ENCODE measurements at regions not wholly inside any gene's neighbourhood (a gene's known extent, or its start where the extent isn't known, plus 50 kb on each side); places are given as distances from the start of the nearest gene placed in this dataset.
"Not testable (repeated sequence)": the region's sequence is repeated elsewhere in the genome, so short reads cannot be mapped to it uniquely, and the experiment has no call there.

- DNase-seq, result no peak
These were observed 638.5 kb upstream of the FLRT2 start for GRCh38 chr14:84891404-84891803.

GRCh38 chr14:84894254-84894653 lies 635.7 kb upstream of the FLRT2 start:
- peak; percentile 2 for DNase-seq

- DNase-seq, result no peak
These were observed 607.6 kb upstream of the FLRT2 start for GRCh38 chr14:84922370-84922769.

- DNase-seq, result no peak
These were observed 603.3 kb upstream of the FLRT2 start for GRCh38 chr14:84926656-84927055.

GRCh38 chr14:84927096-84927827 lies 602.7 kb upstream of the FLRT2 start:
- DNase-seq, result no peak

GRCh38 chr14:84929086-84929485 lies 600.9 kb upstream of the FLRT2 start:
- DNase-seq, result no peak

GRCh38 chr14:84929834-84930233 lies 600.1 kb upstream of the FLRT2 start:
- no peak for DNase-seq

GRCh38 chr14:84937016-84937415 lies 592.9 kb upstream of the FLRT2 start:
- DNase-seq, result no peak

- no peak for DNase-seq
These were observed 592.5 kb upstream of the FLRT2 start for GRCh38 chr14:84937449-84937848.

GRCh38 chr14:84944901-84945300 lies 585.0 kb upstream of the FLRT2 start:
- DNase-seq, result not testable (repeated sequence)

- no peak for DNase-seq
These were observed 570.0 kb upstream of the FLRT2 start for GRCh38 chr14:84959851-84960520.

- no peak for DNase-seq
These were observed 568.3 kb upstream of the FLRT2 start for GRCh38 chr14:84961637-84962036.

GRCh38 chr14:84963518-84963917 lies 566.4 kb upstream of the FLRT2 start:
- DNase-seq, result no peak

- DNase-seq, result no peak
These were observed 564.7 kb upstream of the FLRT2 start for GRCh38 chr14:84965279-84965678.

GRCh38 chr14:84969501-84969900 lies 560.4 kb upstream of the FLRT2 start:
- no peak for DNase-seq

- DNase-seq, result no peak
These were observed 554.6 kb upstream of the FLRT2 start for GRCh38 chr14:84975241-84975902.

- no peak for DNase-seq
These were observed 553.1 kb upstream of the FLRT2 start for GRCh38 chr14:84976805-84977204.

- no peak for DNase-seq
These were observed 542.9 kb upstream of the FLRT2 start for GRCh38 chr14:84987042-84987441.

- DNase-seq, result no peak
These were observed 541.6 kb upstream of the FLRT2 start for GRCh38 chr14:84988357-84988756.

- no peak for DNase-seq
These were observed 538.9 kb upstream of the FLRT2 start for GRCh38 chr14:84991021-84991420.

- no peak for DNase-seq
These were observed 531.7 kb upstream of the FLRT2 start for GRCh38 chr14:84998216-84998615.

- no peak for DNase-seq
These were observed 527.1 kb upstream of the FLRT2 start for GRCh38 chr14:85002846-85003245.

GRCh38 chr14:85003805-85004204 lies 526.1 kb upstream of the FLRT2 start:
- DNase-seq, result no peak

- DNase-seq, result no peak
These were observed 520.4 kb upstream of the FLRT2 start for GRCh38 chr14:85009506-85009905.
